ENCODE measurements at regions not wholly inside any gene's neighbourhood (a gene's known extent, or its start where the extent isn't known, plus 50 kb on each side); places are given as distances from the start of the nearest gene placed in this dataset.

DNA sequence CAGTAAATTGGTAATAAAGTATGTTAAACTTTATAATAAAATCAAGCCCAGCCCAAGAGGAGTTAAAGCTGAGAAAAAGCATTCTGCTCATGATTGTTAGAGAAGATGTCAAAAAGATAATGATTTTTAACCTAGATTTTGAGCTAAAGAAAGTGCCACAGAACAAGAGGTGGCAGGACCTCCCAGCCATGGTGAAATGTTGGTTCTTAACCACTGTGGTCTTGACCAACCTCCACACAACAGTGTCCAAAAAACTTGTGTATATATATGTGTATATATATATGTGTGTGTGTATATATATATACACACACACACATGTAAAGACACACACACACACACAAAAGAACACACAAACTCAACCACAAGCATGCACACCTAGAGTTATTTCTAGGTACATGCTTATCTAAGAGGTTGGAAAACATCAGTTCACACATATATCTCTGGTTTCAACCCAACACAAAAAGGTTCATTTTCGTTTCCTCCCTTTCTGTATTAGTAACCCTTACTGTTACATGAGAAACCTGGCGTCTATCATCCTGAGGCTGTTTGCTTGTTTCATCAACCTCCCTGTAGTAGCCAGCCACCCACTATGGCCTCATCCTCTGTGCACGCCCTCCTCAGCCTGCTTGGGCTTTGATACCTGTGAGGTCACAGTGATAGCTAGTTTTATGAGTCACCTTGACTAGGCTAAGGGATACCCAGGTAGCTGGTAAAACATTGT lies 631.8 kb upstream of the ID2 start:
- no peak for DNase-seq (ENCODE audit: low read depth)

GRCh38 chr2:8053216-8053615 lies 628.6 kb upstream of the ID2 start:
- DNase-seq (ENCODE audit: low read depth): peak; percentile 56

- DNase-seq (ENCODE audit: low read depth): no peak
Observed at GRCh38 chr2:8054070-8054469, 627.8 kb upstream of the ID2 start.

DNA sequence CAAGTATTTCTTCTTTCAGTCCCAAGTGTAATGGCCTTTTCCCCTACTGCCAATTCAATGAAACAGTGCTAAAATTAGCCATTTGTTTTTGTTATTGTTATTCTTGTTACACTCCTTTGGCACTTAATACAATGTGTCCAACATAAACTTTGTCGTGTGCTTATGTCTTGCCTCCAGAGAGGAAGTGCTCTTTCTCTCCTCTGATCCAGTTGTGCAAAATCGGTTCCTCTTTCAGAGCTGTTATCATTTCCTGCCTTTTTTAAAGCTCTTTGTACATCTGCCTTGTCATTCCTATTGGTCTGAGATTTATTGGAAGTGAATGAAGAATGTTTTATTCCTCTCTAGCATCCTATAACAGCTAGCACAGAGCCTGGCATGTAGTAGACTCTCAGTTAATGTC lies 623.2 kb upstream of the ID2 start:
- no peak for DNase-seq (ENCODE audit: low read depth)

DNA sequence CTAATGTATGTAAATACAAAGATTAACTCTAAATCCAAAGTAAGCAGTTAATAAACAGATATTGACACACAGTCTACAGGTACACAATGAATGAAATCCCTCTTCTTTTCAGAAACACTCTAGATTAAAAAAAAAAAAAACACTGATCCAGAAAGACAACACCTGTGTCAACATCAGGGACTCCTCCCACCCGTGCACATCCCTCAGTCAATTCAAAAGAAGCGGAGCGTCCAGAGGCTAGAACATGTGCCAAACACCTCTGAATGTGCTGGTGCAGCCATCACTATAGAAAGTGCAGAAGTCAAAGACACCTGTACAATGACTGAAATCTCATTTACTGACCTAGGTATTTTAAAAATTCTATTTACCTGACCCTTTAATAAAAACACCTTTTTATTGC lies 622.6 kb upstream of the ID2 start:
- no peak for DNase-seq (ENCODE audit: low read depth)

- no peak for DNase-seq (ENCODE audit: low read depth)
Observed at GRCh38 chr2:8059794-8060193, 622.1 kb upstream of the ID2 start.

DNA sequence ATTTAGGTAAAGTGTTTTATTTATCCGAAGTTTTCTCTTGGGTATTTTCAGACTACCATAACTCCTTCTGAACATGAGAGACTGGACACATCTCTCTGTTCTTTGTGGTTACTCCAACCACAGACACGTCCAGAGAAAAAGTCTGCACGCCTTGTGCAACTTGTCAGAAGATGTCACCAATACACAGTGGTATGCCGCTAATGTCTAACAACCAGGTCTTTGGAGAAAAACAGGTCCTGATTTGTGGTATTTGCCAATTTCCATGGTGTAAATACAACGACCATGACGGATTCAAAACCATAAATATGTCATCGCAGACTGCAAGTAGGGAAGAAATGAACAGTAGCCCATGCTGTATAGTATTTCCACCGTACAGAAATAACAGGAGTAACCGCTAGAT lies 620.6 kb upstream of the ID2 start:
- DNase-seq (ENCODE audit: low read depth): no peak

- no peak for DNase-seq (ENCODE audit: low read depth)
Observed at GRCh38 chr2:8064603-8065002, 617.3 kb upstream of the ID2 start.

GRCh38 chr2:8065191-8065590 lies 616.7 kb upstream of the ID2 start:
- DNase-seq (ENCODE audit: low read depth): no peak

- no peak for DNase-seq (ENCODE audit: low read depth)
Observed at GRCh38 chr2:8067784-8068336, 614.0 kb upstream of the ID2 start.

DNA sequence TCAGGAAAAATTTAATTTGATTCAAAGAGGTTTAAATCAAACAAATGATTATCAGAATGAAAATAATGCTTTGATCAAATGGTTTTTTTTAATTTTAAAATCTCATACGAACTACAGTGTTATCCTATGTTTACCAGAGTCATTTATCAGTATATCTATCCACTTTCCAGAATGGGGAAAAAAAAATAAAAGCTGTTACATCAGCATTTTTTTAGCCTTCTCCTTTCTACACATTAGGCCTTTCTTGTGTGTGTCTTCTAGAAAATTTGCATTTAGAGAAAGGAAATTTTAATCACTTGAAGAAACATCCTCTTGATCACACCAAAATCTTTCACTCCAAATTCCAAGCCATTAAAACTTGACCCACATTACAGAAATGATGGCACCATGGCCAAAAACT lies 608.9 kb upstream of the ID2 start:
- no peak for DNase-seq (ENCODE audit: low read depth)

GRCh38 chr2:8073916-8074315 lies 607.9 kb upstream of the ID2 start:
- DNase-seq (ENCODE audit: low read depth): no peak

DNA sequence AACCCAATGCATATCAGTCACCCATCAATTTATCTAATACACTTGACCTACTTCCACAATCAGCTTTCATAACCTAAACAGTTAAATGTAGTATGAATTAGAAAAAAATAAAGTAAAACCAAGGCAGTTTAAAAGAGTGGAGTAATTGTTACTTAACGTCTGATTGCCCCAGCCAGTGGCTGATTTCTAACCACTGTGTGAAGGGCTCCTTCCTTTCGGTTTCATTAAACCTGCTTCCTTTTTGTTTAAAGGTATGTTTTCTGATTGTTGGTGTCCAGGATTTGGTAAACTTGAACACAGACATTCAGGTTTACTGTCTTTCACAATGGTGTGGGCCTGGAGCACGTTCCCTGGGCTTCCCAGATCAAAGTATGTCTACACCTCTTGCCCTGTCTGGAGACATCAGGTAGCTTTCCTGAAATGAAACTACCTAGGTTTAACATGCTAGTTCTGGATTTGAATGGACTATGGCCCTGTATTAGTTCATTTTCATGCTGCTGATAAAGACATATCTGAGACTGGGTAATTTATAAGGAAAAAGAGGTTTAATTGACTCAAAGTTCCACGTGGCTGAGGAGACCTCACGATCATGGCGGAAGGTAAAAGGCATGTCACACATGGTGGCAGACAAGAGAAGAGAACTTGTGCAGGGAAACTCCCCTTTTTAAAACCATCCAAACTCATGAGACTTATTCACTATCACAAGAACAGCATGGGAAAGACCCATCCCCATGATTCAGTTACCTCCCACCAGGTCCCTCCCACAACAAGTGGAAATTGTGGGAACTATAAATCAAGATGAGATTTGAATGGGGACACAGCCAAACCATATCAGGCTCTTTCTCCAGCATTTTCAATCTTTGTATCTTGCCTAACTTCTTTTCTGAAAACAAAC lies 605.2 kb upstream of the ID2 start:
- DNase-seq (ENCODE audit: low read depth): no peak

- DNase-seq (ENCODE audit: low read depth): no peak
Observed at GRCh38 chr2:8078705-8079104, 603.2 kb upstream of the ID2 start.

DNA sequence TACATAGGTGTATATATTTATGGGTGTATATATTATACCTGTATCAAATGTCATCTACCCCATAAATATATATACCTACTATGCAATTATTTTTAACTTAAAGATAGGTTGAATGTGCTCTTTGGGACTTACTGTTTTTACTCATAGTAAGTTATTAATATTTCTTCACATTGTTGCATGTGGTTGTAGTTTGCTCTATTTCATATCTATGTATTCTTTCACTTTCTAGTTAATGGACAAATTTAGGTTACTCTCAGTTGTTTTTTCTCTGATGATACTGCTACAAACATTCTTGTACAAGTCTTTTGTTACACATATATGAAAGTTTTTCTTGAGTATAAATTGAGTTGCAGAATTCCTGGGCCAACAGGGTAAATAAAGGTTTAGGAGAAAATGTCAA lies 601.8 kb upstream of the ID2 start:
- no peak for DNase-seq (ENCODE audit: low read depth)

- DNase-seq (ENCODE audit: low read depth): no peak
Observed at GRCh38 chr2:8081130-8081529, 600.7 kb upstream of the ID2 start.

- no peak for DNase-seq (ENCODE audit: low read depth)
Observed at GRCh38 chr2:8082840-8083239, 599.0 kb upstream of the ID2 start.

- DNase-seq (ENCODE audit: low read depth): no peak
Observed at GRCh38 chr2:8086357-8086756, 595.5 kb upstream of the ID2 start.

DNA sequence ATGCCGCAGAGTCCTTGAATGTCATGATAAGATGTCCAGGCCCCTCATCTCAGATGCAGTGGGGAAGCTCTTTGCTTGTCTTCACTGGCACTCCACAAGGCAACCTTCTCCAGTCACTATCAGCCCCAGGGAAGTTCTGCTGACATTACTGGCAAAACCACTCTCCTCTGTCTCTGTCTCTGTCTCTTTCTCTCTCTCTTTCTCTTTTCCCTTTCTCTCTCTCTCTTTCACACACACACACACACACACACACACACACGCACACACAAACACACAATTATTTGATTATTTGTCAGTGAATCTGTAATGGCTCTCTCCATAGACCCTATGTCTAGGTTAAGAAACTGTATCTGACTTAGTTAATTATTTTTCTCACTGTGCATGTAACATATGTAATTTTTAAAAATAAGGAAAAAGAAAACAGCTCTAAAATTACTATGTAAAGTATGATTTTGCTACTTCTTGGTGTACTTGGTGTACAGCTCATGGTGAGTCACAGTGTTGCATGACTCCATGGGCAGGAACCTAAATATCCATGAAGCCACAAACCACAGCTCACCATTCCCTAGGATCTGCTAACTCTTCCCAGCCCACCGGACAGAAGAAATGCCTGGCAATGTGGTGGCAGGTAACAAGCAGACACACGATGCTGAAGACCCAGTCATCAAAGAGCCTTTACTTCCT lies 594.9 kb upstream of the ID2 start:
- DNase-seq (ENCODE audit: low read depth): peak; percentile 93

GRCh38 chr2:8087480-8087840 lies 594.4 kb upstream of the ID2 start:
- peak; percentile 55 for DNase-seq (ENCODE audit: low read depth)

- no peak for DNase-seq (ENCODE audit: low read depth)
Observed at GRCh38 chr2:8088810-8089209, 593.0 kb upstream of the ID2 start.

- DNase-seq (ENCODE audit: low read depth): no peak
Observed at GRCh38 chr2:8089596-8089995, 592.3 kb upstream of the ID2 start.

Measured in stromal cell of bone marrow (primary cell).